LNCaP clone FGC (cell line): ENCODE measurements at regions not wholly inside any gene's neighbourhood (a gene's known extent, or its start where the extent isn't known, plus 50 kb on each side); places are given as distances from the start of the nearest gene placed in this dataset.

ENCODE experiments used
- DNase-seq: peaks from one replicate; pipeline ENCODE4 v3.0.0-alpha.2; 2011; ENCODE audit warnings: low read depth
- H3K4me3 ChIP-seq: 2 replicates; pipeline ENCODE4 v1.5.1; 2011; ENCODE audit warnings: mild to moderate bottlenecking, low read depth, low read length, control low read depth
- TF ChIP-seq, protein P1 (sequence below): IDR thresholded peaks from 2 replicates; pipeline ENCODE4 v1.5.1; 2012; ENCODE audit warnings: mild to moderate bottlenecking; ENCODE audit not compliant: control insufficient read depth, insufficient read depth; ENCODE audit errors: extremely low read depth

DNA sequence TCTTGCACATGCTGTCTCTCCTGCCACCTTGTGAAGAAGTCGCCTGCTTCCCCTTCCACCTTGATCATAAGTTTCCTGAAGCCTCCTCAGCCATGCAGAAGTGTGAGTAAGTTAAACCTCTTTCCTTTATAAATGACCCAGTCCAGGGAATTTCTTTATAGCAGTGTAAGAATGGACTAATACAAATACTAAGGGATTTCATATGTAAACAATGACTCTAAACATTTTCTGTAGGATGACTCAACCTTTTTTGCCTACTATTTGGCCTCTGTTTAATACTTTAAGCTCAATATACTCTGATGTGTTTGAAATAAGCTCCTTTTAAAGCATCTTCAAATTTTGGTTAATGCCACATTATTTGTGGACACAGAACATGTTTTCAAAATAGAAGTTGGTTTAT, 813.5 kb upstream of the SLIT2 start:
- DNase-seq = no peak
- no peak overlapping the region for H3K4me3 ChIP-seq
- TF ChIP-seq, protein P1, sequence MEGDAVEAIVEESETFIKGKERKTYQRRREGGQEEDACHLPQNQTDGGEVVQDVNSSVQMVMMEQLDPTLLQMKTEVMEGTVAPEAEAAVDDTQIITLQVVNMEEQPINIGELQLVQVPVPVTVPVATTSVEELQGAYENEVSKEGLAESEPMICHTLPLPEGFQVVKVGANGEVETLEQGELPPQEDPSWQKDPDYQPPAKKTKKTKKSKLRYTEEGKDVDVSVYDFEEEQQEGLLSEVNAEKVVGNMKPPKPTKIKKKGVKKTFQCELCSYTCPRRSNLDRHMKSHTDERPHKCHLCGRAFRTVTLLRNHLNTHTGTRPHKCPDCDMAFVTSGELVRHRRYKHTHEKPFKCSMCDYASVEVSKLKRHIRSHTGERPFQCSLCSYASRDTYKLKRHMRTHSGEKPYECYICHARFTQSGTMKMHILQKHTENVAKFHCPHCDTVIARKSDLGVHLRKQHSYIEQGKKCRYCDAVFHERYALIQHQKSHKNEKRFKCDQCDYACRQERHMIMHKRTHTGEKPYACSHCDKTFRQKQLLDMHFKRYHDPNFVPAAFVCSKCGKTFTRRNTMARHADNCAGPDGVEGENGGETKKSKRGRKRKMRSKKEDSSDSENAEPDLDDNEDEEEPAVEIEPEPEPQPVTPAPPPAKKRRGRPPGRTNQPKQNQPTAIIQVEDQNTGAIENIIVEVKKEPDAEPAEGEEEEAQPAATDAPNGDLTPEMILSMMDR = no peak

DNA sequence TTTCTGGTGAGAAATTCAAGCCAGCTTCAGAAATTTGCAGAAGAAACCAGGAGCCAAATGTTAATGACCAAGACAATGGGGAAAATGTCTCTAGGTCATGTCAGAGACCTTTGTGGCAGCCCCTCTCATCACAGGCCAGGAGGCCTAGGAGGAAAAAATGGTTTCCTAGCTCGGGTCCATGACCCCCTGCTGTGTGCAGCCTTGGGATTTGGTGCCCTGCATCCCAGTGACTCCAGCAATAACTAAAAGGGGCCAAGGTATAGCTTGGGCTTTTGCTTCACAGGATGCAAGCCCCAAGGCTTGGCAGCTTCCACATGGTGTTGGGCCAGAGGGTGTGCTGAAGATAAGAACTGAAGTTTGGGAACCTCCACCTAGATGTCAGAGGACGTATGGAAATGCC, 814.7 kb upstream of the SLIT2 start:
- no peak for DNase-seq
- H3K4me3 ChIP-seq = no peak overlapping the region
- TF ChIP-seq, protein P1 = no peak

DNA sequence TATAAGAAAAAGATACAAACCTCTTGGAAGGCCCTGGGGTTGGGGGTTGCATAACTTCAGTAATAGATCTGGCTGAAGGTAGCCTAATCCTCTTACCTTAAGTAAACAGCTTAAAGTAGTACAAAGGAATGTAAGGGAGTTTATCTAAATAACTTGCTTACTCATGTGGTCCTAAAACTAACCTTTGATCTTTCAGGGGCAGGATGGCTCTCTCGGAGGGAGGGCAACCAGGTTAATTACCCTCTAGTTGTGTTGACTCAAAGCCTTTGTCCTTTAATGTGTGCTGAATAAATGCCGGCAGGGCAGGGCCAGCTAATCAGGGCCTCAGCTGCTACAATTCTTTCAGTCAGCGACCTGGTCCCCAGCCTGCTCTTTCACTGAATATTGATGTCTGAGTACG, 822.0 kb upstream of the SLIT2 start:
- no peak for DNase-seq
- TF ChIP-seq, protein P1 = no peak
- no peak overlapping the region for H3K4me3 ChIP-seq

DNA sequence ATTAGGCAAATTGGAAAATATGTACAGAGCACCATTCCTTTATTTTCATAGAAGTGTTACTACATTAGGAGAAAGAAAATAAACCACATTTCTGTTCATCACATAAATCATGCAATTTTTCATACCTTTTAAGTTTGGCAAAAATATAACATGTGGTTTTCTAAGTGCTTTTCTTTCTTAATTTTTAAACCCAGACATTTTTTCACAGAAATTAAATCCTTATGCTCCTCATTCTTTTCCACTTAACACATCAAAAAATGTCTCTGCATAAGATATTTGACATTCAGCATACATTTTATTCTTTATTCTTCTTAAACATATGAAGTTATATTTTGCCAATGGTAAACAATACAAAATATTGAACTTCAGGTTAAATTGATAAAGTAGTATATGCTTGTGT, 826.6 kb upstream of the SLIT2 start:
- H3K4me3 ChIP-seq = no peak overlapping the region
- no peak for DNase-seq
- TF ChIP-seq, protein P1 = no peak

DNA sequence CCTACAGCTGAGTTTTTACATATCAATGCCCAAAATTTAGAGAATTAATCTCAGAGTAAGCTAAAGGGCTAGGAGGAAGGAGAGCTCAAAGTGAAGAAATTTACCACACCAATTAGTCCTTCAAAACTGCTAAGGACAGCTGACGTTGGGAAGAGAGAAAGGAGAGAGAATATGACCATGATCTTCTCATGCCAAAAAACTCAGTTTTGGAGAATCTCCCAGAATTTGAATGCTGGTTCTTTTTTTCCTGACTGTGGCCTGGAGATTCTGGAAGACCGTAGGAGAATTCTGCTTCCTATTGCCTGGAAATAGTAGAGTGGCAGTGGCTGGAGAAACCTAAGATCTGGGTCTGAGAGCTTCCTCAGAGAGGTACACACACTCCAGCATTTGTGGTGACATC, 834.4 kb upstream of the SLIT2 start:
- DNase-seq = no peak
- TF ChIP-seq, protein P1 = no peak
- no peak overlapping the region for H3K4me3 ChIP-seq

DNA sequence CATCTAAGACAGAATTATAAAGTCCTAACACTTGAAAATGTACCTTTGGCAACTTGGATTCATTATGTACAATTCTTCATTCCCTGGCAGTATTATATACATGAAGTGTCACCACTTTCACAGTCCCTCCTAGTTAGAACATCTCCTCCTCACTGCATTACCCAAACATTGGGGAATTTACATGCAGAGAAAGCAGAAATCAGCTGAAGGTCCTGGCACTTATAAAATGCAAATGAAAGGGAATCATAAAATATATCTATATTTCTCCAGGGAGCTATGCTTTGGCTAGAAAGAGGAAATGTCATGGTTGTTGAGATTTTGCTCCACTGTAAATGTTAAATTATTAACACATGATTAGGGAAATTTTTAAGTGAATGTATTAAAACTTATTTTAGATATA, 835.6 kb upstream of the SLIT2 start:
- DNase-seq = no peak
- no peak overlapping the region for H3K4me3 ChIP-seq

DNA sequence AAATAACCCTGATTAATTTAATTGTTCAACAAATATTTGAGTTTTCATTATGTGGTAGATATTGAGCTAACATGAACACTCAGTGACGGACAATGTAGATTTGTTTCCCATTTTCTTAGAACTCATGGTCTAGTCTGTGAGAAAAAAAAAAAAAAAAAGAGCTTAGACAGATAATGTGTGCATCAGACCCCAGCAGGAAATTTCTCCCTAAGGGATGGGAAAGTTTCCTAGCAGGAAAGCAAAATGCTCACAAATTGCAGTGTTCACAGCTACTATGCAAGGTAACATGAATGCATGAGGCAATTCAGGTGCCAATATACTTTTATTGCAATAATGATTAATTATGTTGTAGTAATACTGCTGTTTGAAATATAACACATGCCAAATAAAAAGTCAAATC, 843.2 kb upstream of the SLIT2 start:
- no peak for DNase-seq
- TF ChIP-seq, protein P1 = no peak
- H3K4me3 ChIP-seq = no peak overlapping the region

More for the DNA sequence above, 835.6 kb upstream of the SLIT2 start:
- TF ChIP-seq, protein P1 = no peak
